K562 (cell line): ENCODE measurements at regions not wholly inside any gene's neighbourhood (a gene's known extent, or its start where the extent isn't known, plus 50 kb on each side); places are given as distances from the start of the nearest gene placed in this dataset.

Source experiments
- ATAC-seq: fragments of 200-7000 bp; cut with Tn5 transposase; 3 replicates; pipeline ENCODE4 v1.9.1; 2020; ENCODE audit warnings: moderate library complexity
- BruUV-seq: library from RNA; stranded (reverse); fragments of 400-500 nt; replicated peaks from 2 replicates; lab custom pipeline; 2021; lab: Mats Ljungman, UMichigan
- CTCF ChIA-PET: fragments of 300-600 bp; formaldehyde crosslinking; extraction: SDS; loops from one replicate; lab custom pipeline; 2021; ENCODE audit warnings: low intra/inter-chr PET ratio; lab: Yijun Ruan, JAX
- POLR2A ChIA-PET: fragments of 300-600, 350-650 bp; sonication (Branson Sonifier 250); formaldehyde crosslinking; extraction: SDS; loops from one replicate; lab custom pipeline; 2021; ENCODE audit warnings: antibody characterized with exemption, inconsistent platforms; lab: Yijun Ruan, JAX
- DNase-seq, 4 experiments: peaks; one replicate each; pipeline versions ENCODE4 v3.0.0 to v3.0.0-alpha.2; 2011 to 2018; ENCODE audit warnings: low spot score in 3 of 4, mixed read lengths in 3 of 4; ENCODE audit errors: extremely low read depth in 1 of 4
- FAIRE-seq: peaks from 2 replicates; lab custom pipeline; 2011; peaks lifted over from hg19 to GRCh38; lab: Jason Lieb, UNC
- H2AFZ ChIP-seq: 2 replicates; pipeline ENCODE4 v1.6.0; 2011; ENCODE audit warnings: low read depth, low read length, control low read depth, inconsistent platforms
- H3K27ac ChIP-seq: fragments of 200-600 bp; 3 replicates; pipeline ENCODE4 v1.8.0; 2011; ENCODE audit warnings: low read depth, mild to moderate bottlenecking, control low read depth, inconsistent platforms, low read length, moderate library complexity, mixed read lengths; ENCODE audit errors: extremely low read depth
- H3K27me3 ChIP-seq, 2 experiments: fragments of 300-600 bp in 1 of 2; 2 replicates in 1 of 2; 3 replicates in 1 of 2; pipeline versions ENCODE4 v1.6.0 to v1.8.0; 2011; ENCODE audit warnings: inconsistent platforms in 2 of 2, low read length in 2 of 2, mild to moderate bottlenecking in 1 of 2, mixed read lengths in 1 of 2, moderate library complexity in 1 of 2; ENCODE audit not compliant: control insufficient read depth in 2 of 2, insufficient read depth in 2 of 2
- H3K36me3 ChIP-seq: fragments of 300-600 bp; 3 replicates; pipeline ENCODE4 v1.8.0; 2011; ENCODE audit warnings: mild to moderate bottlenecking, low read length, inconsistent platforms; ENCODE audit not compliant: control insufficient read depth, insufficient read depth
- H3K4me1 ChIP-seq, 2 experiments: fragments of 200-600 bp in 1 of 2; replicated peaks in 1 of 2; 2 replicates in 1 of 2; 3 replicates in 1 of 2; pipeline versions ENCODE4 v1.5.1 to v1.8.0; 2011; ENCODE audit warnings: inconsistent platforms in 2 of 2, low read length in 2 of 2, mild to moderate bottlenecking in 1 of 2, mixed read lengths in 1 of 2, moderate library complexity in 1 of 2; ENCODE audit not compliant: control insufficient read depth in 2 of 2, insufficient read depth in 2 of 2
- H3K4me2 ChIP-seq: 2 replicates; pipeline ENCODE4 v1.6.1; 2011; ENCODE audit warnings: low read length, control low read depth, inconsistent platforms, mixed read lengths; ENCODE audit not compliant: insufficient read depth
- H3K4me3 ChIP-seq: fragments of 200-600 bp; sonication (generic), shearing (Covaris generic); 2 replicates; pipeline ENCODE4 v1.5.1; 2016; ENCODE audit warnings: control low read depth, inconsistent platforms
- H3K79me2 ChIP-seq: fragments of 200-600 bp; 3 replicates; pipeline ENCODE4 v1.8.0; 2011; ENCODE audit warnings: low read length, inconsistent platforms; ENCODE audit not compliant: control insufficient read depth, insufficient read depth
- H3K9ac ChIP-seq, 2 experiments: 2 replicates each; pipeline versions ENCODE4 v1.6.0 to v1.6.1; 2011; ENCODE audit warnings: low read depth in 2 of 2, low read length in 2 of 2, control low read depth in 1 of 2, inconsistent platforms in 1 of 2, mild to moderate bottlenecking in 1 of 2, mixed read lengths in 1 of 2; ENCODE audit not compliant: insufficient read depth in 1 of 2
- H3K9me1 ChIP-seq: one replicate; pipeline ENCODE4 v1.6.0; 2011; ENCODE audit warnings: inconsistent platforms, mild to moderate bottlenecking, low read length, moderate library complexity; ENCODE audit not compliant: control insufficient read depth, insufficient read depth
- H3K9me3 ChIP-seq: replicated peaks from 2 replicates; pipeline ENCODE4 v1.5.1; 2011; ENCODE audit warnings: low read depth, low read length, inconsistent platforms; ENCODE audit not compliant: control insufficient read depth, insufficient read depth
- H4K20me1 ChIP-seq: replicated peaks from 2 replicates; pipeline ENCODE4 v1.6.1; 2011; ENCODE audit warnings: low read length, inconsistent platforms, mixed read lengths; ENCODE audit not compliant: control insufficient read depth, insufficient read depth
- HMBOX1 ChIP-seq: sonication (generic); IDR thresholded peaks from 2 replicates; pipeline ENCODE4 v1.6.1; 2016
- KAT8 ChIP-seq: fragments of 450-650 bp; IDR thresholded peaks from 2 replicates; pipeline ENCODE4 v1.6.1; 2016; ENCODE audit warnings: low read depth, mild to moderate bottlenecking
- MTA1 ChIP-seq: fragments of 450-650 bp; IDR thresholded peaks from 2 replicates; pipeline ENCODE4 v1.6.1; 2017; ENCODE audit warnings: borderline replicate concordance
- PATZ1 ChIP-seq: fragments of 250-450 bp; sonication (Bioruptor Pico); IDR thresholded peaks from 2 replicates; pipeline ENCODE4 v1.5.0; 2020; ENCODE audit warnings: mild to moderate bottlenecking, borderline replicate concordance
- TFE3 ChIP-seq: fragments of 450-650 bp; formaldehyde crosslinking; IDR thresholded peaks from 2 replicates; pipeline ENCODE4 v1.4.0; 2020; ENCODE audit warnings: mild to moderate bottlenecking, mixed read lengths
- WHSC1 ChIP-seq: IDR thresholded peaks from one replicate; pipeline ENCODE4 v1.6.1; 2012; ENCODE audit warnings: low read length, control low read depth, inconsistent platforms
- ZBED1 ChIP-seq: IDR thresholded peaks from 2 replicates; pipeline ENCODE4 v1.6.1; 2014
- ZNF511 ChIP-seq: sonication (generic); formaldehyde crosslinking; IDR thresholded peaks from 2 replicates; pipeline ENCODE4 v1.8.0; 2022; ENCODE audit warnings: mild to moderate bottlenecking, missing genetic modification reagents
- ZNF586 ChIP-seq: fragments of 450-650 bp; formaldehyde crosslinking; conservative IDR thresholded peaks from 2 replicates; pipeline ENCODE4 v1.4.0; 2020; ENCODE audit warnings: mild to moderate bottlenecking, moderate library complexity
- ZNF655 ChIP-seq: fragments of 250-450 bp; sonication (Bioruptor Pico); IDR thresholded peaks from 2 replicates; pipeline ENCODE4 v1.5.0; 2021
- WGBS: fragments of 100-300 bp; shearing (Covaris generic); methylation state at CpG from one replicate; pipeline ENCODE4 v1.1.6; 2016; ENCODE audit warnings: low coverage, mixed read lengths; ENCODE audit not compliant: insufficient coverage; ENCODE audit errors: missing lambda C conversion rate; 5-methylcytosine and 5-hydroxymethylcytosine counted together
- in situ Hi-C: fragments of 300-500 bp; cut with MboI; formaldehyde crosslinking; loops from 4 replicates; pipeline ENCODE4 v1.15.0; 2018; ENCODE audit warnings: inconsistent platforms, mixed read lengths
- intact Hi-C: fragments of 100-400 bp; cut with micrococcal nuclease; formaldehyde crosslinking; loops from 2 replicates; pipeline ENCODE4 v1.14.2; 2022

GRCh38 chr13:104021806-104022397 lies 955.7 kb upstream of the SLC10A2 start:
- 0% methylated on average over 4 of the region's 4 CpGs for WGBS
- Histone ChIP-seq H3K27me3 (no peaks in the 10 kb centered on the region), H3K36me3 (no peaks in the 10 kb centered on the region), H3K79me2 (no peaks in the 10 kb centered on the region), H3K9ac (no peak overlapping the region), H4K20me1 (no peaks in the 10 kb centered on the region), H3K9me1 (no peaks in the 10 kb centered on the region), H3K4me1 (no peaks in the 10 kb centered on the region), H3K4me2 (no peak overlapping the region), H3K27ac (no peak overlapping the region), H3K4me3 (no peak overlapping the region), H3K9me3 (no peaks in the 10 kb centered on the region), H2AFZ (no peak overlapping the region)
- ATAC-seq = no peak
- no TSS peak for BruUV-seq
- no peak for FAIRE-seq
- intact Hi-C loops (no loop called here), in situ Hi-C loops (no loop called here)
- DNase-seq = no peak
- CTCF ChIA-PET = no interaction called here
- no peak for TF ChIP-seq HMBOX1
- no peak for TF ChIP-seq ZBED1
- TF ChIP-seq TFE3 = no peak
- TF ChIP-seq ZNF511 (CRISPR knock-in tag) = no peak
- TF ChIP-seq ZNF655 (CRISPR knock-in tag) = no peak
- TF ChIP-seq PATZ1 (CRISPR knock-in tag) = no peak
- no peak for TF ChIP-seq MTA1
- no peak for TF ChIP-seq KAT8
- TF ChIP-seq ZNF586 = no peak
- no peak for TF ChIP-seq WHSC1
- POLR2A ChIA-PET = no interaction called here
